Endothelial cell of umbilical vein (primary cell): ENCODE measurements at regions not wholly inside any gene's neighbourhood (a gene's known extent, or its start where the extent isn't known, plus 50 kb on each side); places are given as distances from the start of the nearest gene placed in this dataset.

Experiments used
- BruUV-seq: library from RNA; stranded (reverse); fragments of 400-500 nt; replicated peaks from 2 replicates; lab custom pipeline; 2021; lab: Mats Ljungman, UMichigan
- CTCF ChIA-PET: fragments of 300-600, 350-600 bp; sonication (Branson Sonifier 250); formaldehyde crosslinking; loops from one replicate; lab custom pipeline; 2021; ENCODE audit warnings: antibody characterized with exemption, inconsistent platforms; lab: Charles Lee
- POLR2A ChIA-PET: fragments of 300-600, 350-600 bp; sonication (Branson Sonifier 250); formaldehyde crosslinking; loops from one replicate; lab custom pipeline; 2021; ENCODE audit warnings: antibody characterized with exemption, inconsistent platforms; lab: Charles Lee
- DNase-seq: peaks from one replicate; pipeline ENCODE4 v3.0.0-alpha.2; 2011; ENCODE audit warnings: low read depth, low spot score
- FAIRE-seq: peaks from 2 replicates; lab custom pipeline; 2011; peaks lifted over from hg19 to GRCh38; lab: Jason Lieb, UNC
- H2AFZ ChIP-seq: 2 replicates; pipeline ENCODE4 v1.6.0; 2012; ENCODE audit warnings: low read depth, low read length, control low read depth, inconsistent platforms
- H3K27ac ChIP-seq: 2 replicates; pipeline ENCODE4 v1.5.1; 2011; ENCODE audit warnings: low read depth, mild to moderate bottlenecking, control low read depth, low read length, moderate library complexity; ENCODE audit not compliant: insufficient read depth
- H3K27me3 ChIP-seq, 2 experiments: 2 replicates each; pipeline versions ENCODE4 v1.6.0 to v1.6.1; 2011; ENCODE audit warnings: low read length in 2 of 2, mixed read lengths in 1 of 2; ENCODE audit not compliant: control insufficient read depth in 2 of 2, insufficient read depth in 2 of 2
- H3K36me3 ChIP-seq, 2 experiments: 2 replicates in 1 of 2; 3 replicates in 1 of 2; pipeline ENCODE4 v1.5.1; 2011; ENCODE audit warnings: low read length in 2 of 2, mild to moderate bottlenecking in 1 of 2, moderate library complexity in 1 of 2; ENCODE audit not compliant: control insufficient read depth in 2 of 2, insufficient read depth in 2 of 2; ENCODE audit errors: extremely low read depth in 1 of 2
- H3K4me1 ChIP-seq: 3 replicates; pipeline ENCODE4 v1.5.1; 2011; ENCODE audit warnings: mild to moderate bottlenecking, low read length; ENCODE audit not compliant: control insufficient read depth, insufficient read depth; ENCODE audit errors: extremely low read depth
- H3K4me2 ChIP-seq: 2 replicates; pipeline ENCODE4 v1.6.1; 2011; ENCODE audit warnings: low read length, control low read depth, mixed read lengths; ENCODE audit not compliant: insufficient read depth
- H3K4me3 ChIP-seq, 3 experiments: fragments of 200-600 bp in 1 of 3; sonication (generic), shearing (Covaris generic) in 1 of 3; replicated peaks in 1 of 3; 2 replicates each; pipeline ENCODE4 v1.5.1; 2011 to 2016; ENCODE audit warnings: control low read depth in 3 of 3, low read length in 3 of 3, mild to moderate bottlenecking in 2 of 3, inconsistent platforms in 1 of 3, low read depth in 1 of 3, moderate library complexity in 1 of 3; ENCODE audit not compliant: insufficient read depth in 1 of 3
- H3K79me2 ChIP-seq: 2 replicates; pipeline ENCODE4 v1.6.0; 2012; ENCODE audit warnings: low read length, inconsistent platforms; ENCODE audit not compliant: control insufficient read depth, insufficient read depth
- H3K9ac ChIP-seq: replicated peaks from 2 replicates; pipeline ENCODE3; 2011; ENCODE audit warnings: low read length, control low read depth; ENCODE audit not compliant: insufficient read depth; ENCODE audit errors: extremely low read depth
- H3K9me1 ChIP-seq: replicated peaks from 3 replicates; pipeline ENCODE4 v1.6.0; 2011; ENCODE audit warnings: mild to moderate bottlenecking, low read length; ENCODE audit not compliant: control insufficient read depth, insufficient read depth; ENCODE audit errors: extremely low read depth
- H3K9me3 ChIP-seq: replicated peaks from 2 replicates; pipeline ENCODE4 v1.5.1; 2012; ENCODE audit warnings: low read length, inconsistent platforms; ENCODE audit not compliant: control insufficient read depth, insufficient read depth
- H4K20me1 ChIP-seq: replicated peaks from 2 replicates; pipeline ENCODE3; 2011; ENCODE audit warnings: mild to moderate bottlenecking, low read length; ENCODE audit not compliant: control insufficient read depth, insufficient read depth; ENCODE audit errors: extremely low read depth
- EZH2 ChIP-seq: IDR thresholded peaks from 2 replicates; pipeline ENCODE4 v1.6.1; 2012; ENCODE audit warnings: borderline replicate concordance, low read depth, mild to moderate bottlenecking, moderate library complexity, low read length, inconsistent platforms; ENCODE audit not compliant: severe bottlenecking
- FOS ChIP-seq: IDR thresholded peaks from 2 replicates; pipeline ENCODE4 v1.6.1; 2011; ENCODE audit warnings: mild to moderate bottlenecking, low read length, moderate library complexity, borderline replicate concordance; ENCODE audit not compliant: insufficient read depth
- GATA2 ChIP-seq: IDR thresholded peaks from 2 replicates; pipeline ENCODE4 v1.7.0; 2011; ENCODE audit warnings: low read depth, mild to moderate bottlenecking, moderate library complexity, mixed read lengths, low read length; ENCODE audit not compliant: insufficient read length, insufficient read depth
- JUN ChIP-seq: IDR thresholded peaks from 2 replicates; pipeline ENCODE4 v1.6.1; 2011; ENCODE audit warnings: borderline replicate concordance, low read depth; ENCODE audit not compliant: insufficient read length, insufficient read depth
- MAX ChIP-seq: IDR thresholded peaks from 2 replicates; pipeline ENCODE4 v1.6.1; 2011; ENCODE audit not compliant: insufficient read depth, insufficient read length
- MYC ChIP-seq: IDR thresholded peaks from one replicate; pipeline ENCODE4 v1.6.1; 2011; ENCODE audit warnings: mild to moderate bottlenecking, low read depth, low read length
- POLR2A ChIP-seq: IDR thresholded peaks from 2 replicates; pipeline ENCODE4 v1.6.1; 2012; ENCODE audit warnings: low read depth, mild to moderate bottlenecking, control low read depth, low read length
- POLR2AphosphoS5 ChIP-seq: IDR thresholded peaks from 2 replicates; pipeline ENCODE4 v1.6.1; 2012; ENCODE audit warnings: low read depth, mild to moderate bottlenecking, control low read depth, low read length, moderate library complexity; ENCODE audit not compliant: insufficient read depth
- dilution Hi-C: fragments of 300-500 bp; cut with MboI; formaldehyde crosslinking; loops from one replicate; pipeline ENCODE4 v1.15.0; 2019; ENCODE audit warnings: low sequenced_read_pairs; ENCODE audit not compliant: extremely low pct_ligation_motif_present
- intact Hi-C: fragments of 100-400 bp; cut with micrococcal nuclease; formaldehyde crosslinking; loops from one replicate; pipeline ENCODE4 v1.10.0; 2022
- TF ChIP-seq, protein P1 (sequence below), 2 donors: IDR thresholded peaks; 1 replicate in 1 of 2; 2 replicates in 1 of 2; pipeline ENCODE4 v1.5.1; 2011; ENCODE audit warnings: low read length in 2 of 2, mild to moderate bottlenecking in 2 of 2, moderate library complexity in 2 of 2, control low read depth in 1 of 2, inconsistent platforms in 1 of 2, low read depth in 1 of 2; ENCODE audit not compliant: insufficient read depth in 1 of 2; ENCODE audit errors: extremely low read depth in 1 of 2

GRCh38 chr1:75990686-75991085, 58.5 kb upstream of the ASB17 start:
- DNase-seq (no peak), FAIRE-seq (no peak)
- no peaks in the 10 kb centered on the region for H3K9me3 ChIP-seq
- H3K9me1 ChIP-seq = no peaks in the 10 kb centered on the region
- dilution Hi-C loops (no loop called here), intact Hi-C loops (loop anchor here (1.0 to 2.0 kb wide), 6 partner anchors 82 to 1153 kb away; partner anchors contain the start of gene ST6GALNAC3)
- no peaks in the 10 kb centered on the region for H4K20me1 ChIP-seq
- ChIA-PET CTCF (interaction anchor here (1.5 to 2.4 kb wide), 3 partner anchors 82 to 1153 kb away, joined by 6 to 9 read pairs (median 9); no protein-coding TSS in a partner anchor), POLR2A (no interaction called here)
- no peak overlapping the region for H3K4me2 ChIP-seq
- H3K4me1 ChIP-seq = no peaks in the 10 kb centered on the region
- H3K9ac ChIP-seq = no peak overlapping the region
- no peaks in the 10 kb centered on the region for H3K36me3 ChIP-seq
- H3K4me3 ChIP-seq = no peak overlapping the region
- no peak overlapping the region for H3K27ac ChIP-seq
- TF ChIP-seq, protein P1, sequence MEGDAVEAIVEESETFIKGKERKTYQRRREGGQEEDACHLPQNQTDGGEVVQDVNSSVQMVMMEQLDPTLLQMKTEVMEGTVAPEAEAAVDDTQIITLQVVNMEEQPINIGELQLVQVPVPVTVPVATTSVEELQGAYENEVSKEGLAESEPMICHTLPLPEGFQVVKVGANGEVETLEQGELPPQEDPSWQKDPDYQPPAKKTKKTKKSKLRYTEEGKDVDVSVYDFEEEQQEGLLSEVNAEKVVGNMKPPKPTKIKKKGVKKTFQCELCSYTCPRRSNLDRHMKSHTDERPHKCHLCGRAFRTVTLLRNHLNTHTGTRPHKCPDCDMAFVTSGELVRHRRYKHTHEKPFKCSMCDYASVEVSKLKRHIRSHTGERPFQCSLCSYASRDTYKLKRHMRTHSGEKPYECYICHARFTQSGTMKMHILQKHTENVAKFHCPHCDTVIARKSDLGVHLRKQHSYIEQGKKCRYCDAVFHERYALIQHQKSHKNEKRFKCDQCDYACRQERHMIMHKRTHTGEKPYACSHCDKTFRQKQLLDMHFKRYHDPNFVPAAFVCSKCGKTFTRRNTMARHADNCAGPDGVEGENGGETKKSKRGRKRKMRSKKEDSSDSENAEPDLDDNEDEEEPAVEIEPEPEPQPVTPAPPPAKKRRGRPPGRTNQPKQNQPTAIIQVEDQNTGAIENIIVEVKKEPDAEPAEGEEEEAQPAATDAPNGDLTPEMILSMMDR (IDR thresholded peaks at IDR 0.05; ENCODE audit: extremely low read depth in 1 of 2, insufficient read depth in 1 of 2, low read depth in 1 of 2, low read length in 2 of 2) = no peak
- TF ChIP-seq FOS (no peak), POLR2A (no peak), POLR2AphosphoS5 (no peak), GATA2 (no peak), MYC (no peak), JUN (no peak), MAX (no peak), EZH2 (no peak)
- no TSS peak for BruUV-seq
- peaks cover 2 to 3% of the 10 kb centered on the region in 2 experiments for H3K27me3 ChIP-seq
- no peak overlapping the region for H2AFZ ChIP-seq
- no peaks in the 10 kb centered on the region for H3K79me2 ChIP-seq
